ENCODE measurements at regions not wholly inside any gene's neighbourhood (a gene's known extent, or its start where the extent isn't known, plus 50 kb on each side); places are given as distances from the start of the nearest gene placed in this dataset.

DNA sequence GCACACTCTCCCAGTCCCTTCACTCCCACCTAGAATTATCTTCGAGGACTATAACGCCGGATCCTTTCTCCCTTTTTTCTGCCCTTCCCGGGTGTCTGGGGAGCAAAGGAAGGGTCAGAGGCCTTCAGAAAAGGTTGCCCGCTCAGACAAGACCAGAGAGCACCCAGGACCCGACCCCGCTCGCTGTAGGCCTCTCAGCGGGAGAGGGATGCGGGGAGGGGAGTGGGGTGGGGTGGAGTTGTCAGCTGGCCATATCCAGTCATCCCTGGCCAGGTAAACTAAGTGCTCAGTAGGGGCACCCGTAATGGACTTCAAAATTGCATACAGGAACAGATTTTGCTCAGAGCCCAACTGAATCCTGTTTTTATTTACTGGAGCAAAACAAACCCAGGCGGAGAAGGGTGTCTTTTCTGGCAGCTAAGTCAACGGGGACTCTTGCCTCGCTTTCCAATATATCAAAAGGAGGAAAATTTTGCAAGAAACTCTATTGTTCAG, 65.0 kb downstream of the NOL4 start:
- TF ChIP-seq, protein P1, sequence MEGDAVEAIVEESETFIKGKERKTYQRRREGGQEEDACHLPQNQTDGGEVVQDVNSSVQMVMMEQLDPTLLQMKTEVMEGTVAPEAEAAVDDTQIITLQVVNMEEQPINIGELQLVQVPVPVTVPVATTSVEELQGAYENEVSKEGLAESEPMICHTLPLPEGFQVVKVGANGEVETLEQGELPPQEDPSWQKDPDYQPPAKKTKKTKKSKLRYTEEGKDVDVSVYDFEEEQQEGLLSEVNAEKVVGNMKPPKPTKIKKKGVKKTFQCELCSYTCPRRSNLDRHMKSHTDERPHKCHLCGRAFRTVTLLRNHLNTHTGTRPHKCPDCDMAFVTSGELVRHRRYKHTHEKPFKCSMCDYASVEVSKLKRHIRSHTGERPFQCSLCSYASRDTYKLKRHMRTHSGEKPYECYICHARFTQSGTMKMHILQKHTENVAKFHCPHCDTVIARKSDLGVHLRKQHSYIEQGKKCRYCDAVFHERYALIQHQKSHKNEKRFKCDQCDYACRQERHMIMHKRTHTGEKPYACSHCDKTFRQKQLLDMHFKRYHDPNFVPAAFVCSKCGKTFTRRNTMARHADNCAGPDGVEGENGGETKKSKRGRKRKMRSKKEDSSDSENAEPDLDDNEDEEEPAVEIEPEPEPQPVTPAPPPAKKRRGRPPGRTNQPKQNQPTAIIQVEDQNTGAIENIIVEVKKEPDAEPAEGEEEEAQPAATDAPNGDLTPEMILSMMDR (conservative IDR thresholded peaks at IDR 0.05; ENCODE audit: low read depth, low read length) = no peak
- TF ChIP-seq EZH2 (IDR thresholded peaks at IDR 0.05; ENCODE audit: low read length, unreplicated experiment) (no peak), EZH2phosphoT487 (IDR thresholded peaks at IDR 0.05; ENCODE audit: borderline replicate concordance, low read length) (no peak)
